GM19468 (cell line): ENCODE measurements at regions not wholly inside any gene's neighbourhood (a gene's known extent, or its start where the extent isn't known, plus 50 kb on each side); places are given as distances from the start of the nearest gene placed in this dataset.

Source experiments
- ATAC-seq: cut with Tn5 transposase; IDR thresholded peaks from one replicate; pipeline ENCODE4 v1.9.1; 2021; ENCODE audit warnings: mild to moderate bottlenecking, moderate library complexity, moderate number of reproducible peaks; ENCODE audit not compliant: unreplicated experiment; ENCODE audit errors: extremely low read depth

- no peak for ATAC-seq
Observed at GRCh38 chr11:32161293-32161692, 70.4 kb downstream of the RCN1 start.

GRCh38 chr11:32162351-32162750 is 71.5 kb downstream of the RCN1 start:
- no peak for ATAC-seq

GRCh38 chr11:32162906-32163305 is 72.0 kb downstream of the RCN1 start:
- no peak for ATAC-seq

- ATAC-seq: no peak
Observed at GRCh38 chr11:32163557-32163956, 72.7 kb downstream of the RCN1 start.

- no peak for ATAC-seq
Observed at GRCh38 chr11:32164836-32165235, 74.0 kb downstream of the RCN1 start.

GRCh38 chr11:32168924-32169323 is 78.0 kb downstream of the RCN1 start:
- ATAC-seq: no peak

GRCh38 chr11:32171445-32171844 is 80.6 kb downstream of the RCN1 start:
- no peak for ATAC-seq

- ATAC-seq: no peak
Observed at GRCh38 chr11:32172041-32172847, 81.4 kb downstream of the RCN1 start.

GRCh38 chr11:32172848-32173834 is 82.3 kb downstream of the RCN1 start:
- ATAC-seq: no peak

GRCh38 chr11:32173977-32174376 is 83.1 kb downstream of the RCN1 start:
- ATAC-seq: no peak

GRCh38 chr11:32176223-32176934 is 85.5 kb downstream of the RCN1 start:
- ATAC-seq: peak; percentile 57

- ATAC-seq: no peak
Observed at GRCh38 chr11:32178692-32179091, 87.8 kb downstream of the RCN1 start.

GRCh38 chr11:32183512-32183911 is 92.6 kb downstream of the RCN1 start:
- ATAC-seq: no peak

GRCh38 chr11:32184041-32184722 is 93.3 kb downstream of the RCN1 start:
- ATAC-seq: no peak

GRCh38 chr11:32184723-32185376 is 94.0 kb downstream of the RCN1 start:
- ATAC-seq: peak; percentile 82

- no peak for ATAC-seq
Observed at GRCh38 chr11:32186118-32186517, 95.2 kb downstream of the RCN1 start.

- ATAC-seq: no peak
Observed at GRCh38 chr11:32187111-32187510, 96.2 kb downstream of the RCN1 start.

- ATAC-seq: no peak
Observed at GRCh38 chr11:32188785-32189184, 97.9 kb downstream of the RCN1 start.

GRCh38 chr11:32196137-32196536 is 105.3 kb downstream of the RCN1 start:
- no peak for ATAC-seq
